ENCODE measurements at regions not wholly inside any gene's neighbourhood (a gene's known extent, or its start where the extent isn't known, plus 50 kb on each side); places are given as distances from the start of the nearest gene placed in this dataset.

DNA sequence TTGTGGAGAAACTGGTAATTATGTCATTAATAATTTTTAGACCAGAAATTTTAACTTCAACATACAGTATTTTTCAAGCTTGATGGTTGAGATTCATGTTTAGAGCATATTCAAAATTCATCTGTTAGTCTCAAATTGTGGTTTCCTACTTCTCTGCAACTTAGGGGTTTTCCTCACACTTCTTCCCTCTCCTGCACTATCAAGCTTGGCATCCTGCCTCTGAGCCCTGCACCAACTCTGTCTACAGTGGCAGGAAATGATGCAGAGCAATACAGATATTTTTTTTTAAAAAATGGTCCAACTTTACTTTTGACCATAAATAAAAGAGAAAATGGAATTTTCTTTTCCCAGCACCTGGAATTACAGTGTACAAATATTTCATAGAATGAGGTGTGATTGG is 247.3 kb downstream of the NUP35 start:
- POLR2A ChIA-PET: no interaction called here
- no peak for DNase-seq (ENCODE audit: extremely low spot score)
- CTCF ChIA-PET: interaction anchor here (0.6 kb wide), 2 partner anchors 25 to 56 kb away, joined by 3 read pairs; no protein-coding TSS in a partner anchor
- TF ChIP-seq FOXM1 (IDR thresholded peaks at IDR 0.05; ENCODE audit: borderline replicate concordance) (no peak), PKNOX1 (IDR thresholded peaks at IDR 0.05) (no peak), TARDBP (IDR thresholded peaks at IDR 0.05) (no peak), ZNF384 (IDR thresholded peaks at IDR 0.05) (no peak), NFRKB (IDR thresholded peaks at IDR 0.05) (no peak), L3MBTL2 (conservative IDR thresholded peaks at IDR 0.05) (no peak), SUZ12 (IDR thresholded peaks at IDR 0.05) (no peak), LEF1 (IDR thresholded peaks at IDR 0.05; ENCODE audit: borderline replicate concordance) (no peak), ARNT (IDR thresholded peaks at IDR 0.05) (no peak), FOXK2 (IDR thresholded peaks at IDR 0.05) (no peak), CTBP1 (IDR thresholded peaks at IDR 0.05; ENCODE audit: borderline replicate concordance) (no peak), FOXA1 (IDR thresholded peaks at IDR 0.05) (no peak), ELF4 (IDR thresholded peaks at IDR 0.05) (no peak), HDGF (IDR thresholded peaks at IDR 0.05; ENCODE audit: borderline replicate concordance) (no peak), BHLHE40 (IDR thresholded peaks at IDR 0.05; ENCODE audit: borderline replicate concordance) (no peak), SP1 (IDR thresholded peaks at IDR 0.05) (no peak)

DNA sequence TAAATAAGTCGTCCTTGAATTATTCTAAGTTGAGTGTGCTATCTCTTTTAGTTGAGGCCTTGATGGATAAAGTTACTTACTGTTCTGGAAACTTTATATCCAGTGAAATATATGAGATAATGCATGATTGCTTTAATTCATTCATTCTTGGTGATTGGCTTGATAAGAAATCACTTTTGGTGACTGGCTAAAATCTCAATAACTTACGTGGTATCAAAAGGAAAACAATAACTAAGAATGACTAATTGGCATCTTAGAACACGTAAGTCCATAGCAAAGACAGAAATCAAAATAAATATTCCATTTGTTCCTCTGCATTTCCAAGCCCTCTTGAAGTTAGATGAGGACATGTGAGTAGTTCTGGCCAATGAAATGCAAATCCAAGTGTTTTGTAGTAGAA is 251.6 kb downstream of the NUP35 start:
- ChIA-PET POLR2A (no interaction called here), CTCF (no interaction called here)
- TF ChIP-seq FOXA1 (IDR thresholded peaks at IDR 0.05) (no peak), ELF4 (IDR thresholded peaks at IDR 0.05) (no peak), CTBP1 (IDR thresholded peaks at IDR 0.05; ENCODE audit: borderline replicate concordance) (no peak), ZNF384 (IDR thresholded peaks at IDR 0.05) (no peak)
- no peak for DNase-seq (ENCODE audit: extremely low spot score)

GRCh38 chr2:183383854-183384253 is 259.6 kb downstream of the NUP35 start:
- POLR2A ChIA-PET: no interaction called here
- CTCF ChIA-PET: no interaction called here
- TF ChIP-seq TARDBP (IDR thresholded peaks at IDR 0.05): no peak
- no peak for TF ChIP-seq ELF4 (IDR thresholded peaks at IDR 0.05)
- no peak for TF ChIP-seq CTBP1 (IDR thresholded peaks at IDR 0.05; ENCODE audit: borderline replicate concordance)
- TF ChIP-seq LEF1 (IDR thresholded peaks at IDR 0.05; ENCODE audit: borderline replicate concordance): no peak
- TF ChIP-seq L3MBTL2 (conservative IDR thresholded peaks at IDR 0.05): no peak
- no peak for TF ChIP-seq SP1 (IDR thresholded peaks at IDR 0.05)
- no peak for TF ChIP-seq HDGF (IDR thresholded peaks at IDR 0.05; ENCODE audit: borderline replicate concordance)
- TF ChIP-seq PKNOX1 (IDR thresholded peaks at IDR 0.05): no peak
- no peak for TF ChIP-seq SUZ12 (IDR thresholded peaks at IDR 0.05)
- TF ChIP-seq FOXA1 (IDR thresholded peaks at IDR 0.05): no peak
- no peak for TF ChIP-seq FOXM1 (IDR thresholded peaks at IDR 0.05; ENCODE audit: borderline replicate concordance)
- no peak for TF ChIP-seq FOXK2 (IDR thresholded peaks at IDR 0.05)
- TF ChIP-seq ARNT (IDR thresholded peaks at IDR 0.05): no peak
- no peak for TF ChIP-seq NFRKB (IDR thresholded peaks at IDR 0.05)
- TF ChIP-seq ZNF384 (IDR thresholded peaks at IDR 0.05): no peak
- no peak for TF ChIP-seq BHLHE40 (IDR thresholded peaks at IDR 0.05; ENCODE audit: borderline replicate concordance)
- DNase-seq (ENCODE audit: extremely low spot score): no peak

GRCh38 chr2:183389546-183390080 is 265.4 kb downstream of the NUP35 start:
- no peak for TF ChIP-seq ELF4 (IDR thresholded peaks at IDR 0.05)
- TF ChIP-seq L3MBTL2 (conservative IDR thresholded peaks at IDR 0.05): no peak
- no peak for TF ChIP-seq ARNT (IDR thresholded peaks at IDR 0.05)
- TF ChIP-seq PKNOX1 (IDR thresholded peaks at IDR 0.05): no peak
- no peak for TF ChIP-seq FOXA1 (IDR thresholded peaks at IDR 0.05)
- no peak for TF ChIP-seq FOXK2 (IDR thresholded peaks at IDR 0.05)
- TF ChIP-seq HDGF (IDR thresholded peaks at IDR 0.05; ENCODE audit: borderline replicate concordance): no peak
- TF ChIP-seq TARDBP (IDR thresholded peaks at IDR 0.05): no peak
- no peak for TF ChIP-seq SP1 (IDR thresholded peaks at IDR 0.05)
- no peak for TF ChIP-seq LEF1 (IDR thresholded peaks at IDR 0.05; ENCODE audit: borderline replicate concordance)
- DNase-seq (ENCODE audit: extremely low spot score): no peak
- CTCF ChIA-PET: no interaction called here
- POLR2A ChIA-PET: no interaction called here

DNA sequence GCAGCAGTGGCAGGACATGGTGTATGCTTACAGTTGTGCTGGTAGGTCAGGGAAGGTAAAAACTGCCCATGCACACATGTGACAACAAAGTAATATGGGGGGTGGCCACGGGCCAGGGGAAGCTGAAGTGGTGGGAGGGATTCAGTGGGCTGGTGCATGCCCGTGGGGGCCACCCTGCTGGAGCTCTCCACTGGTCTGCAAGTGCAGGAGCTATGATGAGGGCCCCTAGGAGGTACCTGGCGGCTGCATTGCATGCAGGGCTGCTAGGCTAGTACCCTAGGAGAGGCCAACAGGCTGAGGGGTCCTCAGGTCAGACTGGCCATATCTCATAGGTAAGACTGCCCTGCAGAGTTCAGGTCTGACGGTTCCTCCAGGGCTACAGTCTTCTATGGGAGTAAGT is 265.9 kb downstream of the NUP35 start:
- POLR2A ChIA-PET: no interaction called here
- TF ChIP-seq ELF4 (IDR thresholded peaks at IDR 0.05): no peak
- no peak for TF ChIP-seq CTBP1 (IDR thresholded peaks at IDR 0.05; ENCODE audit: borderline replicate concordance)
- no peak for DNase-seq (ENCODE audit: extremely low spot score)
- CTCF ChIA-PET: no interaction called here

GRCh38 chr2:183404392-183404791 is 280.1 kb downstream of the NUP35 start:
- ChIA-PET CTCF (no interaction called here), POLR2A (no interaction called here)
- TF ChIP-seq NFRKB (IDR thresholded peaks at IDR 0.05): no peak
- TF ChIP-seq FOXK2 (IDR thresholded peaks at IDR 0.05): no peak
- no peak for TF ChIP-seq BHLHE40 (IDR thresholded peaks at IDR 0.05; ENCODE audit: borderline replicate concordance)
- TF ChIP-seq TARDBP (IDR thresholded peaks at IDR 0.05): no peak
- no peak for TF ChIP-seq ARNT (IDR thresholded peaks at IDR 0.05)
- no peak for TF ChIP-seq HDGF (IDR thresholded peaks at IDR 0.05; ENCODE audit: borderline replicate concordance)
- TF ChIP-seq SP1 (IDR thresholded peaks at IDR 0.05): no peak
- no peak for TF ChIP-seq CTBP1 (IDR thresholded peaks at IDR 0.05; ENCODE audit: borderline replicate concordance)
- TF ChIP-seq SUZ12 (IDR thresholded peaks at IDR 0.05): no peak
- TF ChIP-seq FOXM1 (IDR thresholded peaks at IDR 0.05; ENCODE audit: borderline replicate concordance): no peak
- no peak for TF ChIP-seq L3MBTL2 (conservative IDR thresholded peaks at IDR 0.05)
- no peak for TF ChIP-seq ELF4 (IDR thresholded peaks at IDR 0.05)
- no peak for TF ChIP-seq PKNOX1 (IDR thresholded peaks at IDR 0.05)
- TF ChIP-seq FOXA1 (IDR thresholded peaks at IDR 0.05): no peak
- no peak for TF ChIP-seq ZNF384 (IDR thresholded peaks at IDR 0.05)
- TF ChIP-seq LEF1 (IDR thresholded peaks at IDR 0.05; ENCODE audit: borderline replicate concordance): no peak
- DNase-seq (ENCODE audit: extremely low spot score): no peak
